ENCODE measurements at regions not wholly inside any gene's neighbourhood (a gene's known extent, or its start where the extent isn't known, plus 50 kb on each side); places are given as distances from the start of the nearest gene placed in this dataset.

GRCh38 chr14:39580696-39581095 lies 148.5 kb upstream of the FBXO33 start:
- TF ChIP-seq EP300 (IDR thresholded peaks at IDR 0.05) (no peak), POLR2A (IDR thresholded peaks at IDR 0.05) (no peak)
- TF ChIP-seq, protein P1, sequence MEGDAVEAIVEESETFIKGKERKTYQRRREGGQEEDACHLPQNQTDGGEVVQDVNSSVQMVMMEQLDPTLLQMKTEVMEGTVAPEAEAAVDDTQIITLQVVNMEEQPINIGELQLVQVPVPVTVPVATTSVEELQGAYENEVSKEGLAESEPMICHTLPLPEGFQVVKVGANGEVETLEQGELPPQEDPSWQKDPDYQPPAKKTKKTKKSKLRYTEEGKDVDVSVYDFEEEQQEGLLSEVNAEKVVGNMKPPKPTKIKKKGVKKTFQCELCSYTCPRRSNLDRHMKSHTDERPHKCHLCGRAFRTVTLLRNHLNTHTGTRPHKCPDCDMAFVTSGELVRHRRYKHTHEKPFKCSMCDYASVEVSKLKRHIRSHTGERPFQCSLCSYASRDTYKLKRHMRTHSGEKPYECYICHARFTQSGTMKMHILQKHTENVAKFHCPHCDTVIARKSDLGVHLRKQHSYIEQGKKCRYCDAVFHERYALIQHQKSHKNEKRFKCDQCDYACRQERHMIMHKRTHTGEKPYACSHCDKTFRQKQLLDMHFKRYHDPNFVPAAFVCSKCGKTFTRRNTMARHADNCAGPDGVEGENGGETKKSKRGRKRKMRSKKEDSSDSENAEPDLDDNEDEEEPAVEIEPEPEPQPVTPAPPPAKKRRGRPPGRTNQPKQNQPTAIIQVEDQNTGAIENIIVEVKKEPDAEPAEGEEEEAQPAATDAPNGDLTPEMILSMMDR (IDR thresholded peaks at IDR 0.05): no peak
